ENCODE measurements at regions not wholly inside any gene's neighbourhood (a gene's known extent, or its start where the extent isn't known, plus 50 kb on each side); places are given as distances from the start of the nearest gene placed in this dataset.

DNA sequence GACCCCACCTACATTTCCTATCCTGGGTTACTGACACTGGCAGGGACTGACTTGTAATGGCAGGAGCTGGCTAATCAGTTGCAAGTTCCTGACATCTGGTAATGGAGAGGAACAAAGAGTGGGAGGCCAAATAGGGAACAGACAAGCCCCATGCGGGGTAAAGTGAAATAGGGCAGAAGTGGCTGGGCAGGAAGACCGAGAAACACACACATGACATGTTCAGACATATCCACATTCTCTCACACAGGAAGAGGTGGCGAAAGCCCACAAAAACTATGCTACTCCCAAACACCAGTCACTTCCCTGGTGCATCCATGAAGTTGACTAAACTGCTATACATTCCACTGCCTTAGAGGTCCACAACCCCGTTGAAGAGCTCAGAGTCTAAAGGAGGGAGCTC is 394.1 kb upstream of the TBL1XR1 start:
- TF ChIP-seq, protein P1, sequence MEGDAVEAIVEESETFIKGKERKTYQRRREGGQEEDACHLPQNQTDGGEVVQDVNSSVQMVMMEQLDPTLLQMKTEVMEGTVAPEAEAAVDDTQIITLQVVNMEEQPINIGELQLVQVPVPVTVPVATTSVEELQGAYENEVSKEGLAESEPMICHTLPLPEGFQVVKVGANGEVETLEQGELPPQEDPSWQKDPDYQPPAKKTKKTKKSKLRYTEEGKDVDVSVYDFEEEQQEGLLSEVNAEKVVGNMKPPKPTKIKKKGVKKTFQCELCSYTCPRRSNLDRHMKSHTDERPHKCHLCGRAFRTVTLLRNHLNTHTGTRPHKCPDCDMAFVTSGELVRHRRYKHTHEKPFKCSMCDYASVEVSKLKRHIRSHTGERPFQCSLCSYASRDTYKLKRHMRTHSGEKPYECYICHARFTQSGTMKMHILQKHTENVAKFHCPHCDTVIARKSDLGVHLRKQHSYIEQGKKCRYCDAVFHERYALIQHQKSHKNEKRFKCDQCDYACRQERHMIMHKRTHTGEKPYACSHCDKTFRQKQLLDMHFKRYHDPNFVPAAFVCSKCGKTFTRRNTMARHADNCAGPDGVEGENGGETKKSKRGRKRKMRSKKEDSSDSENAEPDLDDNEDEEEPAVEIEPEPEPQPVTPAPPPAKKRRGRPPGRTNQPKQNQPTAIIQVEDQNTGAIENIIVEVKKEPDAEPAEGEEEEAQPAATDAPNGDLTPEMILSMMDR (IDR thresholded peaks at IDR 0.05), result no peak
- TF ChIP-seq POLR2A (IDR thresholded peaks at IDR 0.05), result no peak

Measured in adrenal gland (tissue), 5 donors.